Fibroblast of lung (primary cell): ENCODE measurements at regions not wholly inside any gene's neighbourhood (a gene's known extent, or its start where the extent isn't known, plus 50 kb on each side); places are given as distances from the start of the nearest gene placed in this dataset.

Source experiments
- DNase-seq, 2 donors: peaks; one replicate each; pipeline versions ENCODE4 v3.0.0 to v3.0.0-alpha.2; 2010; ENCODE audit warnings: low read depth in 2 of 2
- H2AFZ ChIP-seq: 2 replicates; pipeline ENCODE4 v1.5.1; 2012; ENCODE audit warnings: low read length, control low read depth, inconsistent platforms
- H3K27ac ChIP-seq: 2 replicates; pipeline ENCODE4 v1.5.1; 2011; ENCODE audit warnings: low read length, control low read depth; ENCODE audit not compliant: insufficient read depth
- H3K27me3 ChIP-seq: 2 replicates; pipeline ENCODE4 v1.5.1; 2011; ENCODE audit warnings: mild to moderate bottlenecking, low read length; ENCODE audit not compliant: control insufficient read depth, insufficient read depth
- H3K36me3 ChIP-seq: 2 replicates; pipeline ENCODE4 v1.5.1; 2011; ENCODE audit warnings: low read length; ENCODE audit not compliant: control insufficient read depth, insufficient read depth
- H3K4me1 ChIP-seq: 2 replicates; pipeline ENCODE4 v1.5.1; 2011; ENCODE audit warnings: low read length; ENCODE audit not compliant: control insufficient read depth, insufficient read depth; ENCODE audit errors: extremely low read depth
- H3K4me2 ChIP-seq: 2 replicates; pipeline ENCODE4 v1.5.1; 2011; ENCODE audit warnings: low read length, control low read depth; ENCODE audit not compliant: insufficient read depth; ENCODE audit errors: extremely low read depth
- H3K4me3 ChIP-seq, 4 experiments: fragments of 200-600 bp in 1 of 4; sonication (generic) in 1 of 4; replicated peaks in 1 of 4; 2 replicates each; pipeline ENCODE4 v1.5.1; 2011 to 2016; ENCODE audit warnings: low read length in 4 of 4, low read depth in 3 of 4, mild to moderate bottlenecking in 3 of 4, control low read depth in 2 of 4, inconsistent platforms in 1 of 4, mixed read lengths in 1 of 4; ENCODE audit not compliant: insufficient read depth in 1 of 4; ENCODE audit errors: control extremely low read depth in 1 of 4
- H3K79me2 ChIP-seq: 2 replicates; pipeline ENCODE4 v1.5.1; 2012; ENCODE audit warnings: mild to moderate bottlenecking, low read length, inconsistent platforms; ENCODE audit not compliant: control insufficient read depth, insufficient read depth
- H3K9ac ChIP-seq: 2 replicates; pipeline ENCODE4 v1.5.1; 2011; ENCODE audit warnings: mild to moderate bottlenecking, low read length, control low read depth; ENCODE audit not compliant: insufficient read depth
- H3K9me3 ChIP-seq: 2 replicates; pipeline ENCODE4 v1.5.1; 2012; ENCODE audit warnings: low read depth, low read length; ENCODE audit not compliant: control insufficient read depth, insufficient read depth
- H4K20me1 ChIP-seq: 2 replicates; pipeline ENCODE4 v1.5.1; 2011; ENCODE audit warnings: low read length; ENCODE audit not compliant: control insufficient read depth, insufficient read depth; ENCODE audit errors: extremely low read depth
- EZH2 ChIP-seq: IDR thresholded peaks from 2 replicates; pipeline ENCODE4 v1.5.1; 2012; ENCODE audit warnings: low read length, control low read depth, mild to moderate bottlenecking; ENCODE audit errors: missing control alignments
- TF ChIP-seq, protein P1 (sequence below), 2 donors: IDR thresholded peaks in 1 of 2; conservative IDR thresholded peaks in 1 of 2; 1 replicate in 1 of 2; 2 replicates in 1 of 2; pipeline ENCODE4 v1.5.1; 2011 to 2012; ENCODE audit warnings: low read length in 2 of 2, control low read depth in 1 of 2, inconsistent platforms in 1 of 2, low read depth in 1 of 2, mild to moderate bottlenecking in 1 of 2

GRCh38 chr14:65281991-65282895, 130.3 kb upstream of the FUT8 start:
- no peaks in the 10 kb centered on the region for H3K27me3 ChIP-seq
- no peak overlapping the region for H3K4me3 ChIP-seq
- H3K9ac ChIP-seq = no peak overlapping the region
- peak; percentile 38 to 93 for DNase-seq
- TF ChIP-seq, protein P1, sequence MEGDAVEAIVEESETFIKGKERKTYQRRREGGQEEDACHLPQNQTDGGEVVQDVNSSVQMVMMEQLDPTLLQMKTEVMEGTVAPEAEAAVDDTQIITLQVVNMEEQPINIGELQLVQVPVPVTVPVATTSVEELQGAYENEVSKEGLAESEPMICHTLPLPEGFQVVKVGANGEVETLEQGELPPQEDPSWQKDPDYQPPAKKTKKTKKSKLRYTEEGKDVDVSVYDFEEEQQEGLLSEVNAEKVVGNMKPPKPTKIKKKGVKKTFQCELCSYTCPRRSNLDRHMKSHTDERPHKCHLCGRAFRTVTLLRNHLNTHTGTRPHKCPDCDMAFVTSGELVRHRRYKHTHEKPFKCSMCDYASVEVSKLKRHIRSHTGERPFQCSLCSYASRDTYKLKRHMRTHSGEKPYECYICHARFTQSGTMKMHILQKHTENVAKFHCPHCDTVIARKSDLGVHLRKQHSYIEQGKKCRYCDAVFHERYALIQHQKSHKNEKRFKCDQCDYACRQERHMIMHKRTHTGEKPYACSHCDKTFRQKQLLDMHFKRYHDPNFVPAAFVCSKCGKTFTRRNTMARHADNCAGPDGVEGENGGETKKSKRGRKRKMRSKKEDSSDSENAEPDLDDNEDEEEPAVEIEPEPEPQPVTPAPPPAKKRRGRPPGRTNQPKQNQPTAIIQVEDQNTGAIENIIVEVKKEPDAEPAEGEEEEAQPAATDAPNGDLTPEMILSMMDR (conservative IDR thresholded peaks at IDR 0.05 in 1 of 2, IDR thresholded peaks at IDR 0.05 in 1 of 2; ENCODE audit: low read depth in 1 of 2, low read length in 2 of 2) = no peak
- no peak for TF ChIP-seq EZH2
- no peaks in the 10 kb centered on the region for H3K36me3 ChIP-seq
- H2AFZ ChIP-seq = peak overlapping the region; percentile 33
- no peaks in the 10 kb centered on the region for H3K9me3 ChIP-seq
- peak overlapping the region; percentile 1 for H3K27ac ChIP-seq
- no peaks in the 10 kb centered on the region for H4K20me1 ChIP-seq
- H3K79me2 ChIP-seq = no peaks in the 10 kb centered on the region
- H3K4me2 ChIP-seq = peak overlapping the region; percentile 34
- H3K4me1 ChIP-seq = peaks cover 9% of the 10 kb centered on the region

DNA sequence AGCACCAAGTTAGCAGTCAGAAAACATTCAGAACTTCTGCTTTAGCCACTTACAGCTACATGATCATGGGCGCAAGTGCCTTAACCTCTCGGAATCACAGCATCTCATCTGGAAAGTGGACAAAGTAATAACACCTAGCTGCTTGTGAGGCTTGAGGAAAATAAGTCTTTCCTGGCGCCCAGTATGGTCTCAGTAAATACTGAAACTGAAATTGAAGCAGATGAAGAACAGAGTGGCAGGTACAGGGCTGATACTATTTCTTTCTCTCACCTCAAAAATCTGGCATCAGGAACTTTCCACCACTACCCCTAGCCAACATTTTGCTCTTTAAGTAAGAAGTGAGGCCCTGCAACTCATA, 129.7 kb upstream of the FUT8 start:
- Histone ChIP-seq H3K4me3 (no peak overlapping the region), H3K27ac (peak overlapping the region; percentile 1), H3K36me3 (no peaks in the 10 kb centered on the region), H3K79me2 (no peaks in the 10 kb centered on the region), H3K9ac (no peak overlapping the region), H3K27me3 (no peaks in the 10 kb centered on the region), H3K4me1 (peaks cover 9% of the 10 kb centered on the region), H4K20me1 (no peaks in the 10 kb centered on the region), H3K9me3 (no peaks in the 10 kb centered on the region), H3K4me2 (peak overlapping the region; percentile 34), H2AFZ (peak overlapping the region; percentile 33)
- TF ChIP-seq EZH2 = no peak
- TF ChIP-seq, protein P1 (conservative IDR thresholded peaks at IDR 0.05 in 1 of 2, IDR thresholded peaks at IDR 0.05 in 1 of 2; ENCODE audit: low read depth in 1 of 2, low read length in 2 of 2) = no peak
- no peak for DNase-seq

DNA sequence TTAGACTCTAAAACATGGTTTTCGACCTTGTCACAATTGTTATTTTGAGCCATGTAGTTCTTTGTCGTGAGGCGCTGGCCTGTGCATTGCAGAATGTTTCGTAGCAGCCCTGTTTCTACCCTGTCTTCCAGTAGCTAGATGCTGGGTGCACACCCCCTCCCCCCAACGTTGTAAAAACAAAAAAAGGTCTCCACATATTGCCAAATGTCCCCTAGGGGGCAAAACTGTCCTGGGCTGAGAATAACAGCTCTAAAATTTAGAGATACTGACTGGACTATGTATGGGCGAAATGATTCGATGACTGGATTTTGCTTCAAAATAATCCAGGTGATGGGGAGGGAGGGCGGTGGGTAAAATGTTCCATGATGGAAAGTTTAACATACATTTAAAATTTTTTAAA, 126.1 kb upstream of the FUT8 start:
- no peaks in the 10 kb centered on the region for H3K9me3 ChIP-seq
- no peak for TF ChIP-seq EZH2
- TF ChIP-seq, protein P1 (conservative IDR thresholded peaks at IDR 0.05 in 1 of 2, IDR thresholded peaks at IDR 0.05 in 1 of 2; ENCODE audit: low read depth in 1 of 2, low read length in 2 of 2) = peak; percentile 30 to 31
- DNase-seq = peak in 1 of 2 donors; percentile 20
- peaks cover 11% of the 10 kb centered on the region for H3K4me1 ChIP-seq
- no peaks in the 10 kb centered on the region for H3K27me3 ChIP-seq
- H3K9ac ChIP-seq = no peak overlapping the region
- H3K36me3 ChIP-seq = no peaks in the 10 kb centered on the region
- H3K27ac ChIP-seq = no peak overlapping the region
- H3K4me3 ChIP-seq = no peak overlapping the region
- H3K4me2 ChIP-seq = no peak overlapping the region
- no peaks in the 10 kb centered on the region for H4K20me1 ChIP-seq
- no peaks in the 10 kb centered on the region for H3K79me2 ChIP-seq
- H2AFZ ChIP-seq = no peak overlapping the region
